ENCODE measurements at regions not wholly inside any gene's neighbourhood (a gene's known extent, or its start where the extent isn't known, plus 50 kb on each side); places are given as distances from the start of the nearest gene placed in this dataset.

- TF ChIP-seq CTCF (IDR thresholded peaks at IDR 0.05; ENCODE audit: low read depth, low read length, poor library complexity, severe bottlenecking) (no peak), EZH2phosphoT487 (IDR thresholded peaks at IDR 0.05; ENCODE audit: borderline replicate concordance, low read length) (no peak)
Observed at GRCh38 chr20:51900443-51900842, 98.1 kb upstream of the SALL4 start.
